ENCODE measurements at regions not wholly inside any gene's neighbourhood (a gene's known extent, or its start where the extent isn't known, plus 50 kb on each side); places are given as distances from the start of the nearest gene placed in this dataset.

GRCh38 chr12:126558810-126559209, 1493.6 kb downstream of the AACS start:
- no peak for DNase-seq

GRCh38 chr12:126567016-126567415, 1501.8 kb downstream of the AACS start:
- DNase-seq = no peak

DNA sequence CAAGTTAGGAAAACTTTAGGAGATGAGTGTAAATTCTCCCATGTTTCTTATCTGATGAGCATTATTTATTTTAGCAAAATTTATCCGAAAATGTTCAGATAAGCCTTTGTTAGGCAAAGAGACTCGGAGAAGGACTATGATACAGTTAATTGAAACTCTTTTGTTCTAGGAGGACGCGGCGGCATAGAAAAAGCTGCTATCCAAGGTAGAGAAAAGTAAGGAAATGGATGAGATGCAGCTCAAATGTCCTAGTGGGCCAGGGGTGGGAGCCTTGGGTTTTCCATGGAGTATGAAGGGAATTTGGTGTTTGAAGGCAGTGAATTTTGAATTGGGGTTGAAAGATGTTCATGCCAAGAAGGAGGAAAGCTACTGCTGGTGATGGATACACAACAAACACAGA, 1504.5 kb downstream of the AACS start:
- no peak for DNase-seq

DNA sequence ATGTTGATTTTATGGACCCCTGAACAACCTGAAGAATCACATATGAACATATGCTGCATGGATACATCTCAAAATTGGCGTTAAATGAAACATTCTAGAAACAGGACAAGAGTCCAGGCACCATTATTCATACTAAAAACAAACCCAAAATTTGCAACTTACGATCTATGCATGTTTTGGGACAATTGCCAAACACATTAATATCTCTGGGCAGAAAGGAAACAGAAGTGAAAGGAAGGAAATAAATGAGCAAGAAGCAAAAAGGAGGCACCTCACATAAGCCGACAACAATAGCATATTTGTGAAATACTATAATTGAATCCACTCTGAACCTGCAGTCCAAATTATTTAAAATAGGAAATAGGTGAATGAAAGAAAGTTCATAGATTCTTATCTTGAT, 1505.3 kb downstream of the AACS start:
- DNase-seq = no peak

GRCh38 chr12:126572170-126572569, 1506.9 kb downstream of the AACS start:
- no peak for DNase-seq

GRCh38 chr12:126581655-126582054, 1516.4 kb downstream of the AACS start:
- DNase-seq = no peak

GRCh38 chr12:126582231-126582630, 1517.0 kb downstream of the AACS start:
- DNase-seq = no peak

GRCh38 chr12:126588586-126589249, 1523.5 kb downstream of the AACS start:
- no peak for DNase-seq

GRCh38 chr12:126591533-126591932, 1526.3 kb downstream of the AACS start:
- DNase-seq = no peak

GRCh38 chr12:126601184-126602170, 1536.2 kb downstream of the AACS start:
- DNase-seq = no peak

GRCh38 chr12:126602612-126603011, 1537.4 kb downstream of the AACS start:
- no peak for DNase-seq

DNA sequence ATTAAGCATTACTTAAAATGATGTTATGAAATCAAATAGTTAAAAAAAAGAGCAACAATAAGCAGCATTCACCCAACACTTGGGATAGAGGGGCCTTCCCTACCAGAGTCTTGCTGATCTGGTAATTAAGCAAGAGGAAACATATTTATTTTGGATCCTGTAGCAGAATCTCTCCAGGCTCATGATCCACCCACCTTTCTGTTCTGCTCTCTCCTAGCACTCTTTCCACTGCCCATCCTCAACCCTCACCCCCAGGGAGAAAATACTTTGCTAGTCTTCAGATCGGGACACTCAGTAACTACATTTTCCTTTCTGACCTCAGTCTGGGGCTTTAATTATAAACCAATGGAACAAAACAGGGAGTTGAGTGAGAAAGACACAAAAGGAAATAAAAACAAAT, 1541.9 kb downstream of the AACS start:
- DNase-seq = no peak

GRCh38 chr12:126607867-126608266, 1542.6 kb downstream of the AACS start:
- no peak for DNase-seq

- DNase-seq = no peak
Observed at GRCh38 chr12:126608607-126609175, 1543.5 kb downstream of the AACS start.

DNA sequence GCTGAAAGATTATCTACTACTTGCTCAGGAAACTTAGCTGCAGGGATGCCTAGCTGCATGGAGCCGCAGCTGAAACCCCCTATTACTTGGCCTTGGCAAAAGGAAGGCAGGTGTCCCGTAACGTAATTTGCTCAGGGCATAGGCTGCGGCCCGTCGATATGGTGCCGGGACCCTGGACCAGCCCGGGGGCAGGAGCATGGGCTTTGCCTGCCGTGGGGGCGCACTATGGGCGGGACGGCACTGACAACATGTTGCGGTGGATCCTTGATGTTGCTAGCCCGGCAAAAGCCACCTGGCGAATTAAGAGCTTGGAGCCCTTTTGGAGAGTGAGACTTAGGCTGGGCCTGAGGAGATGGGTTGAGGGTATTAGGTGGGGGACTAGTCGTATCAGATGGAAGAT, 1551.2 kb downstream of the AACS start:
- DNase-seq = no peak

DNA sequence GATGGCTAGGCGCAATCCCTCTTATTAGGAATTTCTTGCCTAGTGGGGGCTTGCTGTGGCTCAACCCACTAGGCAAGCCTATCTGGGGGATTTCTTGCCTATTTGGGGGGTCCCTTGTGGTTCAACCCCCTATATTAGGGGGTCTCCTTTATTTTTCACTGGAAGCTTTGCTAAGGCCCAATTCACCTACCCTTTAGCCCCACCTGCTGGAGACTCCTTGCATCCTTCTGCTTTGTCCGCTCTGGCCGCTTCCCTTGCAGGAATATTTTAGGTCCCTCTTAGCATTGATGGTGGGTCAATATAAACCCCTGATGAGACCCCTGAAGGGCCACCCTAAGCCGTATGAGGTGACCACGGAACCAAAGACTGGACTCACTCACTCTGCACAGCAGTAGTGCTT, 1552.1 kb downstream of the AACS start:
- DNase-seq = no peak

DNA sequence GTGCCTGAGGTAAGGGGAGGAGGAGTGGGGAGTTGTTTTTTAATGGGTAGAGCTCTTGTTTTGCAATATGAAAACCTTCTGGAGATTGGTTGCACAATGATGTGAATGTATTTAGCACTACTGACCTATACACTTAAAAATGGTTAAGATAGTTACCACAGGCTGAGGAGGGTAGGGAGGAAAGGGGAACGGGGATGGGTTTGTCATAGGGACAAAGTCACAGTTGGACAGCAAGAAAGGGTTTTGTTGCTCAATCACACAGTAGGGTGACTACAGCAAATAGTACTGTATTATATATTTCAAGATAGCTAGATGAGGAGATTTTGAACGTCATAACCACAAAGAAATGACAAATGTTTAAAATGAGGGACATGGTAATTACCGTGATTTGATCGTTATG, 1562.4 kb downstream of the AACS start:
- DNase-seq = no peak

GRCh38 chr12:126636821-126637220, 1571.6 kb downstream of the AACS start:
- DNase-seq = no peak

DNA sequence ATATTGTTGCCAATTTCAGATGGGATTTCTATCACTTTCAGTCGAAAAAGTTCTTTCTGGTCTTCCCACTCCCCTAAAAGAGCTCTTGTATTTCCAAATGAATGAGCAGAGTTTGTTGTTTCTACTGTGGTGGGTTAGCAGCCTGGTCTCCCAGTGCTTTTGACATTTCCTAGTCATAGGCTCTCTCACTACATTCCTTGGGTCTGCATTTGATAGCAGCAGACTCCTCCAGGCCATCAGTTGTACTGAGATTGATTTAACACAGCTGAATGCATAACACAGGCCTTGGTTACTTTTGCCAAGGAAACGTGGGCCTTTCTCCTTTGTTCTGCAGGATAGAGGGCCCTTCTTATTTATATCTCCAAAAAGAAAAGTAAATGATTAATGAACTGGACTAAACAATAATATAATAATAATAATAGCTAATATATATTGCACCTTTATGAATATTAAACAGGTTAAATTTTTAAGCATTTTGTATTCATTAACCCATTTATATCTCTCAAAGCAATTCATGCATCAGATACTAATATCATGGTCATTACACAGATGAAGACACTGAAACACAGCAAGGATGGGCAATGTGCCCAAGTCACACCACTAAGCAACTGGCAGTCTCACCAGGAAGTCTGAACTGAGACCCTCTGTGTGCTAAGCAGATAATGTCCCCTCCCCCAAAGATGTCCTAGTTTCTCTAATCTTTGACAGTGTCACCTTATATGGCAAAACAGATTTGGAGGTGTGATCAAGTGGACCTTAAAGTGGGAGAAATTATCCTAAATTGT, 1579.2 kb downstream of the AACS start:
- DNase-seq = no peak

- no peak for DNase-seq
Observed at GRCh38 chr12:126648074-126648473, 1582.8 kb downstream of the AACS start.

DNA sequence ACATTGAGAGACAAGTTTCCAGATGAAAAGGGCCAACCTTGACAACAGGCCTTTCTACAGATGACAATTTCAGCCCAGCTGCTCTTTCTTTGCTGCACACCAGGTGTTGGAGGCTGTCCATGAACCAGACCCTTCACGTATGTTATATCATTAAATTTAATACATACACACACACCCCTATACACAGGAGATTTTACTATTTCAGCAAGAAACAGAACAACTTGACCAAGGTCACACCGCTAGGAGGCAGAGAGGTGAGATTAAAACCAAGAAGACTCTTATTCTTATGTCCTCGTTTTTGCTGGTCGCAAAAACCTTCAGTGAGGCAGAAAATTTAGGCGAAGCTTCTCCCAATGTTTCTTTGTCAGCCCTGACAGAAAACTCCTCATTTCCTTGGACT, 1585.9 kb downstream of the AACS start:
- DNase-seq = no peak

GRCh38 chr12:126663304-126664094, 1598.3 kb downstream of the AACS start:
- no peak for DNase-seq

Data from CD4-positive, alpha-beta T cell treated with Interleukin-17A for 1 hour (primary cell).